ENCODE measurements at regions not wholly inside any gene's neighbourhood (a gene's known extent, or its start where the extent isn't known, plus 50 kb on each side); places are given as distances from the start of the nearest gene placed in this dataset.

DNA sequence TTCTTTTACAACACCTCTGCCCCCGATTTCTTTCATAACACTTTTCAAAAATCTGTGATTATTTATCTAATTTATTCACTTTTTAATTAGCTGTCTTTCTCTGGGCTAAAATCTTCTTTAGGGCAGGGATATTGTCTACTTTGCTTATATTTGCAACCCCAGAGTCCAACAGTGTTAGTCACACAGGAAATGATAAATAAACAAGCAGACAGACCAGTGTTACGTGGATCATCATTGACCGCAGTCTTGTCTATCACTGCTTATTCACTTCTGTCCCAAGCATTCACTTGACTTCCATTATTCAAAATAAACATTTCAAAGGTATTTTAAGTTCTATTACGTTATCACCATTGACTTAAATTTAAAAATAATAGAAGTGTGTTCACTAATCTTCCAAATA, 237.6 kb upstream of the UBE2E3 start:
- TF ChIP-seq, protein P1, sequence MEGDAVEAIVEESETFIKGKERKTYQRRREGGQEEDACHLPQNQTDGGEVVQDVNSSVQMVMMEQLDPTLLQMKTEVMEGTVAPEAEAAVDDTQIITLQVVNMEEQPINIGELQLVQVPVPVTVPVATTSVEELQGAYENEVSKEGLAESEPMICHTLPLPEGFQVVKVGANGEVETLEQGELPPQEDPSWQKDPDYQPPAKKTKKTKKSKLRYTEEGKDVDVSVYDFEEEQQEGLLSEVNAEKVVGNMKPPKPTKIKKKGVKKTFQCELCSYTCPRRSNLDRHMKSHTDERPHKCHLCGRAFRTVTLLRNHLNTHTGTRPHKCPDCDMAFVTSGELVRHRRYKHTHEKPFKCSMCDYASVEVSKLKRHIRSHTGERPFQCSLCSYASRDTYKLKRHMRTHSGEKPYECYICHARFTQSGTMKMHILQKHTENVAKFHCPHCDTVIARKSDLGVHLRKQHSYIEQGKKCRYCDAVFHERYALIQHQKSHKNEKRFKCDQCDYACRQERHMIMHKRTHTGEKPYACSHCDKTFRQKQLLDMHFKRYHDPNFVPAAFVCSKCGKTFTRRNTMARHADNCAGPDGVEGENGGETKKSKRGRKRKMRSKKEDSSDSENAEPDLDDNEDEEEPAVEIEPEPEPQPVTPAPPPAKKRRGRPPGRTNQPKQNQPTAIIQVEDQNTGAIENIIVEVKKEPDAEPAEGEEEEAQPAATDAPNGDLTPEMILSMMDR (IDR thresholded peaks at IDR 0.05; ENCODE audit: insufficient read depth, low read length), result no peak
- TF ChIP-seq SPI1 (IDR thresholded peaks at IDR 0.05; ENCODE audit: borderline replicate concordance, low read depth) (no peak), POLR2AphosphoS5 (IDR thresholded peaks at IDR 0.05; ENCODE audit: low read depth) (no peak)
